ENCODE measurements at regions not wholly inside any gene's neighbourhood (a gene's known extent, or its start where the extent isn't known, plus 50 kb on each side); places are given as distances from the start of the nearest gene placed in this dataset.

- ChIA-PET POLR2A (no interaction called here), CTCF (ENCODE audit: low intra/inter-chr PET ratio, low total read pairs) (no interaction called here)
- Histone ChIP-seq H4K20me1 (ENCODE audit: insufficient read depth, low read length) (no peaks in the 10 kb centered on the region), H3K36me3 (replicated peaks in 1 of 2; ENCODE audit: control insufficient read depth in 1 of 2, insufficient read depth in 2 of 2, low read length in 2 of 2) (no peaks in the 10 kb centered on the region), H3K4me3 (replicated peaks in 1 of 3; ENCODE audit: insufficient read depth in 1 of 3, low read depth in 2 of 3, low read length in 3 of 3) (no peak overlapping the region), H3K9me3 (ENCODE audit: low read length) (peaks cover 28% of the 10 kb centered on the region), H3K27me3 (ENCODE audit: control insufficient read depth in 1 of 2, insufficient read depth in 2 of 2, low read length in 2 of 2) (no peaks in the 10 kb centered on the region), H3K9ac (ENCODE audit: insufficient read depth, low read depth, low read length) (no peak overlapping the region), H3K79me2 (ENCODE audit: insufficient read depth, low read length) (no peaks in the 10 kb centered on the region), H3K27ac (ENCODE audit: extremely low read length, insufficient read depth, low read length) (no peak overlapping the region), H3K4me2 (ENCODE audit: low read depth, low read length) (no peak overlapping the region), H3K4me1 (ENCODE audit: insufficient read depth, low read length) (no peaks in the 10 kb centered on the region), H2AFZ (ENCODE audit: low read length) (no peak overlapping the region)
- FAIRE-seq (no peak), ATAC-seq (no peak), DNase-seq (ENCODE audit: low spot score) (no peak)
- WGBS (ENCODE audit: low lambda C conversion rate), result 0% methylated on average over 6 of the region's 6 CpGs
- TF ChIP-seq ZNF652 (CRISPR knock-in tag; IDR thresholded peaks at IDR 0.05; ENCODE audit: borderline replicate concordance, low read depth) (no peak), KAT2B (IDR thresholded peaks at IDR 0.05; ENCODE audit: borderline replicate concordance, low read depth, low read length) (no peak), NFIB (CRISPR knock-in tag; IDR thresholded peaks at IDR 0.05; ENCODE audit: borderline replicate concordance) (no peak), ZNF30 (CRISPR knock-in tag; IDR thresholded peaks at IDR 0.05) (no peak), KLF6 (CRISPR knock-in tag; IDR thresholded peaks at IDR 0.05) (no peak), HOXD1 (CRISPR knock-in tag; IDR thresholded peaks at IDR 0.05) (no peak), HOXA7 (CRISPR knock-in tag; IDR thresholded peaks at IDR 0.05) (no peak), ZNF605 (CRISPR knock-in tag; IDR thresholded peaks at IDR 0.05) (no peak), FOXJ3 (CRISPR knock-in tag; IDR thresholded peaks at IDR 0.05; ENCODE audit: borderline replicate concordance) (no peak), PHB2 (IDR thresholded peaks at IDR 0.05; ENCODE audit: partially characterized antibody) (no peak), ZNF496 (CRISPR knock-in tag; IDR thresholded peaks at IDR 0.05; ENCODE audit: insufficient replicate concordance) (no peak), ESRRA (CRISPR knock-in tag; IDR thresholded peaks at IDR 0.05; ENCODE audit: low read depth) (no peak), MAFG (CRISPR knock-in tag; IDR thresholded peaks at IDR 0.05) (no peak), PLSCR1 (CRISPR knock-in tag; IDR thresholded peaks at IDR 0.05; ENCODE audit: borderline replicate concordance) (no peak)
- TF ChIP-seq, protein P1, sequence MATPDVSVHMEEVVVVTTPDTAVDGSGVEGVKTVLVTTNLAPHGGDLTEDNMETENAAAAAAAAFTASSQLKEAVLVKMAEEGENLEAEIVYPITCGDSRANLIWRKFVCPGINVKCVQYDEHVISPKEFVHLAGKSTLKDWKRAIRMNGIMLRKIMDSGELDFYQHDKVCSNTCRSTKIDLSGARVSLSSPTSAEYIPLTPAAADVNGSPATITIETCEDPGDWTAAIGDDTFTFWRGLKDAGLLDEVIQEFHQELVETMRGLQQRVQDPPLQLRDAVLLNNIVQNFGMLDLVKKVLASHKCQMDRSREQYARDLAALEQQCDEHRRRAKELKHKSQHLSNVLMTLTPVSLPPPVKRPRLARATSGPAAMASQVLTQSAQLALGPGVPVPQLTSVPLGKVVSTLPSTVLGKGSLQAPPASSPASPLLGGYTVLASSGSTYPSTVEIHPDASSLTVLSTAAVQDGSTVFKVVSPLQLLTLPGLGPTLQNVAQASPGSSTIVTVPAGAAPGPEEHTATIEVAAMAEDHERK (CRISPR knock-in tag; IDR thresholded peaks at IDR 0.05; ENCODE audit: low read depth), result no peak
- TF ChIP-seq, protein P2, sequence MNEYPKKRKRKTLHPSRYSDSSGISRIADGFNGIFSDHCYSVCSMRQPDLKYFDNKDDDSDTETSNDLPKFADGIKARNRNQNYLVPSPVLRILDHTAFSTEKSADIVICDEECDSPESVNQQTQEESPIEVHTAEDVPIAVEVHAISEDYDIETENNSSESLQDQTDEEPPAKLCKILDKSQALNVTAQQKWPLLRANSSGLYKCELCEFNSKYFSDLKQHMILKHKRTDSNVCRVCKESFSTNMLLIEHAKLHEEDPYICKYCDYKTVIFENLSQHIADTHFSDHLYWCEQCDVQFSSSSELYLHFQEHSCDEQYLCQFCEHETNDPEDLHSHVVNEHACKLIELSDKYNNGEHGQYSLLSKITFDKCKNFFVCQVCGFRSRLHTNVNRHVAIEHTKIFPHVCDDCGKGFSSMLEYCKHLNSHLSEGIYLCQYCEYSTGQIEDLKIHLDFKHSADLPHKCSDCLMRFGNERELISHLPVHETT (CRISPR knock-in tag; conservative IDR thresholded peaks at IDR 0.05), result no peak
- TF ChIP-seq, protein P3, sequence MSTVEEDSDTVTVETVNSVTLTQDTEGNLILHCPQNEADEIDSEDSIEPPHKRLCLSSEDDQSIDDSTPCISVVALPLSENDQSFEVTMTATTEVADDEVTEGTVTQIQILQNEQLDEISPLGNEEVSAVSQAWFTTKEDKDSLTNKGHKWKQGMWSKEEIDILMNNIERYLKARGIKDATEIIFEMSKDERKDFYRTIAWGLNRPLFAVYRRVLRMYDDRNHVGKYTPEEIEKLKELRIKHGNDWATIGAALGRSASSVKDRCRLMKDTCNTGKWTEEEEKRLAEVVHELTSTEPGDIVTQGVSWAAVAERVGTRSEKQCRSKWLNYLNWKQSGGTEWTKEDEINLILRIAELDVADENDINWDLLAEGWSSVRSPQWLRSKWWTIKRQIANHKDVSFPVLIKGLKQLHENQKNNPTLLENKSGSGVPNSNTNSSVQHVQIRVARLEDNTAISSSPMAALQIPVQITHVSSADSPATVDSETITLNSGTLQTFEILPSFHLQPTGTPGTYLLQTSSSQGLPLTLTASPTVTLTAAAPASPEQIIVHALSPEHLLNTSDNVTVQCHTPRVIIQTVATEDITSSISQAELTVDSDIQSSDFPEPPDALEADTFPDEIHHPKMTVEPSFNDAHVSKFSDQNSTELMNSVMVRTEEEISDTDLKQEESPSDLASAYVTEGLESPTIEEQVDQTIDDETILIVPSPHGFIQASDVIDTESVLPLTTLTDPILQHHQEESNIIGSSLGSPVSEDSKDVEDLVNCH (CRISPR knock-in tag; IDR thresholded peaks at IDR 0.05), result no peak
- BruUV-seq (replicated peaks), result no TSS peak
- intact Hi-C loops (cut with micrococcal nuclease; ENCODE audit: unreplicated experiment), result no loop called here
- in situ Hi-C loops (cut with HindIII; ENCODE audit: extremely low pct_ligation_motif_present, low pct_unique_long_range_greater_than_20kb), result no loop called here
These were observed 1454.7 kb upstream of the IGFBP7 start for GRCh38 chr4:58564695-58565475.

All from HepG2 (cell line).